ENCODE measurements at regions not wholly inside any gene's neighbourhood (a gene's known extent, or its start where the extent isn't known, plus 50 kb on each side); places are given as distances from the start of the nearest gene placed in this dataset.

DNA sequence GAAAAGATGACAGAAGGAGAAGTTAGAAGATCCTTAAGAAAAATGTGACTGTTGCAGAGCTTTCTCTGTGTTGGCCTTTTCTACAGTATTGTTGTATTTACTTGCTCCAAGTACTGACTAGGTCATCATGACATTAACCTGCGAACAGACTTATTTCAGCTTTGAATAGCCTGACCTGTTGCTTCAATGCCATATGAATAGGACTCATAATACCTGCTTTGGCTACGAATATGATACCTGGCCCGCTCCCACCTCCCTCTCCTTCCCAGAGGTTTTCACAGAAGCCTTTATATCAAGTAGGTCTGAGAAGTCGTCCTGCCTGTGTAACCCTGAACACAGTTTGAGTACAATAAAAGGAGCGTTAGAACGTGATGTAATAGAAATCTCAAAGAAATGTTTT is 169.6 kb upstream of the PGR start:
- TF ChIP-seq POLR2AphosphoS5 (IDR thresholded peaks at IDR 0.05; ENCODE audit: borderline replicate concordance, low read depth, low read length) (no peak), EZH2 (IDR thresholded peaks at IDR 0.05) (no peak)

Measured in SK-N-MC (cell line).